IPS-18a (cell line): ENCODE measurements at regions not wholly inside any gene's neighbourhood (a gene's known extent, or its start where the extent isn't known, plus 50 kb on each side); places are given as distances from the start of the nearest gene placed in this dataset.

ENCODE experiments used
- H3K27ac ChIP-seq: one replicate; pipeline ENCODE4 v1.5.1; 2013; ENCODE audit warnings: low read length
- H3K27me3 ChIP-seq: one replicate; pipeline ENCODE4 v1.6.1; 2013; ENCODE audit warnings: mild to moderate bottlenecking, low read length; ENCODE audit not compliant: control insufficient read depth, insufficient read depth
- H3K36me3 ChIP-seq: one replicate; pipeline ENCODE4 v1.6.1; 2013; ENCODE audit warnings: low read depth, low read length; ENCODE audit not compliant: control insufficient read depth
- H3K4me1 ChIP-seq: one replicate; pipeline ENCODE4 v1.6.1; 2013; ENCODE audit warnings: low read depth, low read length; ENCODE audit not compliant: control insufficient read depth
- H3K4me3 ChIP-seq: one replicate; pipeline ENCODE4 v1.5.1; 2013; ENCODE audit warnings: low read length
- H3K9ac ChIP-seq: one replicate; pipeline ENCODE4 v1.6.1; 2013; ENCODE audit warnings: mild to moderate bottlenecking, low read length, moderate library complexity
- H3K9me3 ChIP-seq: one replicate; pipeline ENCODE4 v1.6.1; 2013; ENCODE audit warnings: low read depth, low read length; ENCODE audit not compliant: control insufficient read depth

- H3K4me3 ChIP-seq, result no peak overlapping the region
- H3K36me3 ChIP-seq, result no peaks in the 10 kb centered on the region
- no peak overlapping the region for H3K27ac ChIP-seq
- no peaks in the 10 kb centered on the region for H3K27me3 ChIP-seq
- no peak overlapping the region for H3K9ac ChIP-seq
- H3K9me3 ChIP-seq, result no peaks in the 10 kb centered on the region
- H3K4me1 ChIP-seq, result no peaks in the 10 kb centered on the region
Measured at GRCh38 chr10:33391611-33392465, 57.4 kb upstream of the NRP1 start.

DNA sequence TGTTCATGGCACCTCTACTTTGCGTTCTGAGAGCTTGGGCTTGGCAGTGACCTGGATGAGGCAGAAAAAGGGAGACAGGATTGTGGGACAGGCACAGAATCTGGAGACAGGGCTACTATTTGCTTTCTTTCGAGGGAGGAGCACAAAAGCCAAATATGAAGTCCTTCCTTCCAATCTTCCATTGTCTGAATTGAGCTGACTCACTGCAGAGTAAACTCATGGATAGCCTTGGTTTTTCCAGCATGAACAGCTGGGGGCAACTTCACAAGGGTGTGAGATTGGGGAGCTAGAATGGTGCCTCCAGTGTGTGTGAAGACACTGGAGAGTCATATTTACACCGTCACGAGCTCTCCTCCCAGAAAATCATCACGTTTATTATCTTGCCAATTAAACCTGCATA is 55.6 kb upstream of the NRP1 start:
- H3K27me3 ChIP-seq, result no peaks in the 10 kb centered on the region
- H3K4me1 ChIP-seq, result no peaks in the 10 kb centered on the region
- no peaks in the 10 kb centered on the region for H3K9me3 ChIP-seq
- no peak overlapping the region for H3K4me3 ChIP-seq
- H3K9ac ChIP-seq, result no peak overlapping the region
- no peak overlapping the region for H3K27ac ChIP-seq
- no peaks in the 10 kb centered on the region for H3K36me3 ChIP-seq

DNA sequence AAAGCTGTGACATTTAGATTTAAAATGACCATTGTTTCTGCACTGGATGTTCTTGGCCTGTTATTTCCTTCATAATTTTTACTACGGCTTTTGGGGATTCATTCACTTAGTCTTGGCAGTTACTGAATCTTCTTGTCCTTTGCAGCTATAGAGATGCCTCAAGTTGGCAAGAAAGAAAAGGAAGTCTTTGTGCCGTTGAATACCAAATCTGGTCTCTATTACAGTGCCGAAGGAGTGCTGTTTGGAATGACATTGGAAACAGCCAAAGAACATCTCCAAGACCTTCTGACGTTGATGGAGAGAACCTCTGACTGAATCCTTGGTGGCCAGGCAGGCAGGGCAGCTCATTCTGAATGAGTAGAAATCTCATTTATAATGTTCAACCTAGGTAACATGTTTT is 54.3 kb upstream of the NRP1 start:
- Histone ChIP-seq H3K4me1 (no peaks in the 10 kb centered on the region), H3K36me3 (no peaks in the 10 kb centered on the region), H3K4me3 (no peak overlapping the region), H3K9me3 (no peaks in the 10 kb centered on the region), H3K27me3 (no peaks in the 10 kb centered on the region), H3K27ac (no peak overlapping the region), H3K9ac (no peak overlapping the region)

GRCh38 chr10:33388382-33388781 is 53.9 kb upstream of the NRP1 start:
- no peaks in the 10 kb centered on the region for H3K36me3 ChIP-seq
- no peak overlapping the region for H3K27ac ChIP-seq
- no peak overlapping the region for H3K9ac ChIP-seq
- no peaks in the 10 kb centered on the region for H3K27me3 ChIP-seq
- H3K4me1 ChIP-seq, result no peaks in the 10 kb centered on the region
- no peaks in the 10 kb centered on the region for H3K9me3 ChIP-seq
- no peak overlapping the region for H3K4me3 ChIP-seq

GRCh38 chr10:33387720-33388119 is 53.3 kb upstream of the NRP1 start:
- no peaks in the 10 kb centered on the region for H3K36me3 ChIP-seq
- H3K4me1 ChIP-seq, result no peaks in the 10 kb centered on the region

GRCh38 chr10:33386926-33387325 is 52.5 kb upstream of the NRP1 start:
- H3K9me3 ChIP-seq, result no peaks in the 10 kb centered on the region
- H3K27ac ChIP-seq, result no peak overlapping the region
- peaks cover 6% of the 10 kb centered on the region for H3K4me1 ChIP-seq
- H3K36me3 ChIP-seq, result no peaks in the 10 kb centered on the region
- no peaks in the 10 kb centered on the region for H3K27me3 ChIP-seq
- no peak overlapping the region for H3K4me3 ChIP-seq
- H3K9ac ChIP-seq, result no peak overlapping the region

More at GRCh38 chr10:33387720-33388119, 53.3 kb upstream of the NRP1 start:
- Histone ChIP-seq H3K4me3 (no peak overlapping the region), H3K9ac (no peak overlapping the region), H3K9me3 (no peaks in the 10 kb centered on the region), H3K27ac (no peak overlapping the region), H3K27me3 (no peaks in the 10 kb centered on the region)

- Histone ChIP-seq H3K27me3 (no peaks in the 10 kb centered on the region), H3K9me3 (no peaks in the 10 kb centered on the region), H3K27ac (no peak overlapping the region), H3K4me1 (peaks cover 14% of the 10 kb centered on the region), H3K9ac (no peak overlapping the region), H3K4me3 (no peak overlapping the region), H3K36me3 (no peaks in the 10 kb centered on the region)
Measured at GRCh38 chr10:33385686-33386085, 51.2 kb upstream of the NRP1 start.

DNA sequence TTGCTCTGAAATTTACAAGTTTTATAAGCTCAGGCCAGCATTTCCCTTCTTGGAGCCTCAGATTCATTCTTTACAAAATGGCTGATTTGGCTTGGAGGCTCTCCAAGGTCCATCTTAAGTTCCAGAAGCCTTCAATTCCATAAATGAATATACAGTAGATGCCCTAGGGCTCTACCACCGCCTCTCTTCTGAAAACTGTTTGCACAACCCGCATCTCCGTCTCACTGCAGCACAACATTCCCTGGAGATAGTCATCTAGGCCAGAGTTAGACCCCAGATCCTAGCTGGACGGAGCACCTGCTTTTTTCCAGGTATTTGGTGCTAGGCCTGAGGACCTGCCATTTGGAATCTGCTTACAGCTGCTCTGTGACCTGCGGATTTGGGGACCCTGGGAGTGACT is 50.5 kb upstream of the NRP1 start:
- H3K4me1 ChIP-seq, result peaks cover 14% of the 10 kb centered on the region
- no peak overlapping the region for H3K4me3 ChIP-seq
- no peak overlapping the region for H3K27ac ChIP-seq
- no peaks in the 10 kb centered on the region for H3K9me3 ChIP-seq
- H3K27me3 ChIP-seq, result no peaks in the 10 kb centered on the region
- H3K9ac ChIP-seq, result no peak overlapping the region
- H3K36me3 ChIP-seq, result no peaks in the 10 kb centered on the region
